Esophagus mucosa (tissue), 1 donor: ENCODE measurements at regions not wholly inside any gene's neighbourhood (a gene's known extent, or its start where the extent isn't known, plus 50 kb on each side); places are given as distances from the start of the nearest gene placed in this dataset.
A peak's percentile ranks its signal among the peaks of the same experiment; 100 is the strongest.

Experiments used
- ATAC-seq: fragments of 200-7000 bp; cut with Tn5 transposase; one replicate; pipeline ENCODE4 v1.9.1; 2020
- donor health status: DM: yes; HTN: yes; CAD: no.

GRCh38 chr7:18257711-18258110, 230.1 kb upstream of the PRPS1L1 start:
- no peak for ATAC-seq

DNA sequence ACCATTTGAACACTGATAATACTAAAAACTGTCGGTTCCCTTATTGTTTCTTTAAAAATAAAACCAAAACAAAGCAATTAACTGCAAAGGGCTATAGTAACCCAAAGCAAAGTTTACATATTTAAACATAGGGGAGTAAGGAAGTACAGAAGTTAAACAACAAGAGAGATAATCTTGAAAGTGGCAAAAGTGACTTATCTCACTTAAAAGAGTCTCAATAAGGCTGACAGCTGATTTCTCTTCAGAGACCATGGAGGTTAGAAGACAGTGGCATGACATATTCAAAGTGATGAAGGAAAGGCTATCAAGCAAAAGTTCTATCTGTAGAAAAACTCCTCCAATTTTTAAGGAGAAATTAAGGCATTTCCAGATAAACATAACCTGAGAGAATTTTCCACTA, 233.5 kb upstream of the HDAC9 start:
- no peak for ATAC-seq

DNA sequence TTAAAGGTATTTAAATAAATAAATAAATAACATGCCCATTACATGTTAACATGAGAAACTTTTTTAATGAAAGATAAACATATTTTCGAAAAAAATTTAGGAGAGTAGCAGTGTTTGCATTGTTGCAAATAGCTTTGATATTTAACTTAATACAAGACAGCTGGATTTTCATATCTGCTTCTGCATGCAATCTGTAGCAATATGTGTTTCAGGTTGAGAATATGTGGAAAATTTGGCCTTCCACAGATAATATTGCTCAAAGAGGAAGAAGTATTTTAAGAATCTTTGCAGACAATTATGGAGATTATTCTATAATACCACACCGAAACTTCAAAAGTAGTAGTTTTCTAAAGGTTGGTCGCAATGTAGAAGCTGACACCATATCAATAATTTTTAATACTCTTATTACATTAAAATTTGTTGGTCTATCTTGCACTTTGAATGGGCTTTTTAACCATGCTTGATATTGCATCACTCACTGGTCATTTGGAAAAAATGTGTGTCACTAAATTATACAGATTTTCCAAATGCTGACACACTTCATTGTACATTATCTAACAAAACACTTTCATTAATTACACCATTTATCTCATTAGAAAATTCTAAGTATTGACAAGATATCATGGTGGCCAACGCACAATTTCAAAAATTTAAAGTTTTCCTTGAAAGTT, 229.8 kb upstream of the HDAC9 start:
- ATAC-seq = no peak

DNA sequence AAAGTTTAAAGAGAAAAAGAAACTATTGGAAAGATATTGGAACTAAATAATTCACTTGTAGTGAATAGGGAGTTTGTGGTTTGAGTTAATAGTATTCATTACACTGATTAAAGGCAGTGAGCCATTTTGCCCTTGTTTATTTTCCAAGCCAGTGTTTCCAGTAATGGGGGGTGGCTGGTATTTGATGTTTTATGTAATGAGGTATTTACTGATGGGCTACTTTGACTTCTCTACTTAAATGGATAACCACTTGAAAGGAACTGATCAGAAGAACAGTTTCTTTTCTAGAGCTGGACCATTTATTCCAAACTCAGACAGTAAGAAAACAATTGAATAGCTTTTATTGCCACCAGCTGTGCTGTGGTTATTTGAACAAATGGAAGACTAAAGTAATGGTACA, 227.0 kb upstream of the HDAC9 start:
- ATAC-seq = no peak

GRCh38 chr7:18276380-18276779, 219.2 kb upstream of the HDAC9 start:
- no peak for ATAC-seq

DNA sequence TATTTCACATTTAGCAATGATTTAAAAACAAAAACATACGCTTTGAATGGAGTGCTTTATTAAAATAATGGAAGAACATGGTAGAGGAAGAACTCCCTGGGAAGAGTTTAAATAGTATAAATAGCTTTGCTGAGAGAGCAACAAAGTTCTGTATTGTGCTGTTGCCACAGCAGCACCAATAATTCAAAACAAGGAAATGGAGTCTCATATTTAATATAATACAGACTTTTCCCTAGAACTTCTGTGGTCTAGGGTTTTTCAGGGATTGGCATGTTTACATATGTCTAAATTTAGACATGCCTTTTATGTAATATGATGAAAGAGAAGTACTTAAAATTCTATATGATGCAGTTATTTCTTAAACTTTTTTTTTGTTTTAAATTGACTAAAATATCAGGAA, 217.2 kb upstream of the HDAC9 start:
- ATAC-seq = no peak

DNA sequence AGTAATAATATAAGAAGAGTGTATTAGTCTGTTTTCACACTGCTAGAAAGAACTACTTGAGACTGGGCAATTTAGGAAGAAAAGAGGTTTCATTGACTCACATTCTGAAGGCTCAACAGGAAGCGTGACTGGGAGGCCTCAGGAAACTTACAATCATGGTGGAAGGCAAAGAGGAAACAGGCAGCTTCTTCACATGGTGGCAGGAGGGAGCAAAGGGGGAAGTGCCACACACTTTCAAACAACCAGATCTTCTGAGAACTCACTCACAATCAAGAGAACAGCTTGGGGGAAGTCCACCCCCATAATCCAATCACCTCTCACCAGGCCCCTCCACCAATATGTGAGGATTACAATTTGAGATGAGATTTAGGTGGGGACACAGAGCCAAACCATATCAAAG, 212.5 kb upstream of the HDAC9 start:
- ATAC-seq = no peak

- ATAC-seq = no peak
Observed at GRCh38 chr7:18287482-18287881, 208.1 kb upstream of the HDAC9 start.

- ATAC-seq = no peak
Observed at GRCh38 chr7:18288322-18289037, 207.1 kb upstream of the HDAC9 start.

GRCh38 chr7:18289788-18290187, 205.8 kb upstream of the HDAC9 start:
- no peak for ATAC-seq

- no peak for ATAC-seq
Observed at GRCh38 chr7:18290223-18290622, 205.3 kb upstream of the HDAC9 start.

DNA sequence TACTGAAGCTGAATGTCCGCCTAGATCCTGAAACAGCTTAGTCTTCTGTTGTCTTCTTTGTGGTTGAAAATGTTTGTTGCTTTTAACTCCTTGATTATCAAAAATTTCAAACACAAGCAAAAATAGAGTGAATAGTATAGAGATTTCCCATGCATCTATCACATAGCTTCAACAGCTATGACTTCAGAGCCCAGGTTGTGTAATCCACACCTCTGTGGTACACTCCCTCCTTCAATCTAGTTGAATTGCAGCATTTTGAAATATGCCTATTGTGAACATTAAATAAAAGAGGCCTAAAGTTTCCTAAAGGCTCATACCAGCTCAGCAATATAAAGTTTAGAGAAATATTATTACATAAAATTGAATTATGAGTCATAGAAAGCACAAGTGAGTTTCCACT, 204.7 kb upstream of the HDAC9 start:
- no peak for ATAC-seq

- no peak for ATAC-seq
Observed at GRCh38 chr7:18292584-18292983, 203.0 kb upstream of the HDAC9 start.

GRCh38 chr7:18293759-18294158, 201.8 kb upstream of the HDAC9 start:
- ATAC-seq = no peak

- no peak for ATAC-seq
Observed at GRCh38 chr7:18294411-18294810, 201.1 kb upstream of the HDAC9 start.

DNA sequence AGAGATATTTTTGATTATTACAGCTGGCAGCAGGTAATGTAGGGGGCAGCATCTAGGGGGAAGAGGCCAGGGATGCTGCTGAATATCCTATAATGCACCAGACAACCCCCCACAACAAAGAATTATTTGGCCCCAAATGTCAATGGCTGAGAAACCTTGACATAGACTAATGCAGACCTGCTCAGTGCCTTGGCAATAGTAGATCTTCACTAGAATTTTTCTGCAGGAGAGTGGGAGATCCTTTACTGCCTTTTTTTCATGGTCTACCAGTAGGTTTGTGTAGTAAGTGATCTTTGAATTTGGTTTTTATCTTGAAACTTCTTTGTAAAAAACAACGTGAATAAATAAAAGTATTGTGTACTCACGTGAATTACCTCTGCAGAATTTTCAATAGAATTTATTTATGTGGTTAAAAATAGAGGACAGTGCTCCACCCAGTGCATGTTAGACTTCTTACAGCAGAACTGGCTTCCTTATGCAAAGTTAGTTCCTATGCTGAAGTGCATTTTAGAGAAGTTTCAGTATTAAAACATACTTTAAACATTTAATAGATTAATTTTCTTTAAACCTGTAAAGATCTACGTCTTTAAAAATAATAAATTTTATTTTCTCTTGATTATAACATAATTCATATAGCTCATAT, 199.6 kb upstream of the HDAC9 start:
- no peak for ATAC-seq

DNA sequence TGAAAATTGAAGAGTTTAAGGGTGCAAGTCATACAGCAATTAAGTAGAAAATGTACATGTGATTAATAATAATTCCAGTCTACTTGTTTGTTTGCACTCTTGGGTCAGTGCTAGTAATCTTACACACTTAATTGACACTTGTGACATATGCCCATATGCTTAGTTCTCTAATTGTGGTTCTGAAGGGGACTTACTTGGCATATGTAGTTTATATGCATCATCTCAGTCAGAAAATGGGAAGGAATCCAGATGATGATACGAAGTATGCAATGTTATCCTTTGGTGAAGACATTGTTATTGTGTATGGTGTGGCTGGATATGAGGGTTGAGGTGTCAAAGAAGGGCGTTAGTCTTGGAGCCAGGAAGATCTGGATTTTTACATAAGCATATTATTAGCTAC, 193.5 kb upstream of the HDAC9 start:
- ATAC-seq = no peak

GRCh38 chr7:18305866-18306265, 189.7 kb upstream of the HDAC9 start:
- no peak for ATAC-seq

- ATAC-seq = no peak
Observed at GRCh38 chr7:18306696-18307095, 188.9 kb upstream of the HDAC9 start.

GRCh38 chr7:18308938-18309337, 186.6 kb upstream of the HDAC9 start:
- ATAC-seq = no peak

DNA sequence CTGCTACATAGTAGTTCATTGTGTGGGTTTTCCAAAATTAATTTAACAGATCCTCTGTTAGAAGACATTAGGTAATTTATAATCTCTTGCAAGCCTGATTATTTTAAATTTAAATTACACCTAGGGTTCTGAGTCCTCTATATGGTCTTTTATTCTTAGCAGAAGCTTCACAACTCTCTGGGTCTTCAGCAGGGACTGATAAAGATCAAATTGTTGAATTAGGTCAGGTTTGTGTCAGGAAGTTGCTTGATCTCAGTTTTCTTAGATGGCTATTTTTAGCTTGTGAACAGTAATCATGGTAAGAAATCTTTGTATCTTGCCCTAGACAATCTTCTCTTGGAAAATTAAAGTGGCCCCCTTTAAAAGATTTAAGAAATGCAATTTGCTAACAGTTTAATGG, 183.1 kb upstream of the HDAC9 start:
- ATAC-seq = no peak

- no peak for ATAC-seq
Observed at GRCh38 chr7:18313965-18314364, 181.6 kb upstream of the HDAC9 start.

GRCh38 chr7:18315241-18315640, 180.3 kb upstream of the HDAC9 start:
- peak; percentile 80 for ATAC-seq

GRCh38 chr7:18317941-18318340, 177.6 kb upstream of the HDAC9 start:
- no peak for ATAC-seq
